Tibial nerve (tissue), 4 donors: ENCODE measurements at regions not wholly inside any gene's neighbourhood (a gene's known extent, or its start where the extent isn't known, plus 50 kb on each side); places are given as distances from the start of the nearest gene placed in this dataset.

Source experiments
- DNase-seq, 2 donors: peaks; one replicate each; pipeline ENCODE4 v3.0.0-alpha.2; 2019; ENCODE audit warnings: low spot score in 2 of 2
- H3K27ac ChIP-seq, 4 donors: fragments of 200-600 bp; sonication (generic) in 3 of 4; one replicate each; pipeline ENCODE4 v1.5.1; 2017 to 2019; ENCODE audit warnings: mild to moderate bottlenecking in 1 of 4
- H3K27me3 ChIP-seq, 2 donors: fragments of 200-600 bp; sonication (generic) in 1 of 2; one replicate each; pipeline versions ENCODE4 v1.5.1 to v1.6.0; 2017 to 2019
- H3K36me3 ChIP-seq, 3 donors: fragments of 200-600 bp; sonication (generic); one replicate each; pipeline ENCODE4 v1.5.1; 2018 to 2019
- H3K4me1 ChIP-seq, 4 donors: fragments of 200-600 bp; sonication (generic) in 3 of 4; one replicate each; pipeline ENCODE4 v1.5.1; 2017 to 2019
- H3K4me3 ChIP-seq, 4 donors: fragments of 200-600 bp; sonication (generic) in 3 of 4; one replicate each; pipeline ENCODE4 v1.5.1; 2017 to 2019; ENCODE audit warnings: mild to moderate bottlenecking in 1 of 4, moderate library complexity in 1 of 4
- H3K9me3 ChIP-seq, 4 donors: fragments of 200-600 bp; sonication (generic) in 3 of 4; one replicate each; pipeline ENCODE4 v1.5.1; 2017 to 2019
- CTCF ChIP-seq, 5 experiments: fragments of 200-600 bp in 3 of 5; fragments of 450-650 bp in 2 of 5; sonication (generic) in 3 of 5; IDR thresholded peaks; one replicate each; pipeline ENCODE4 v1.5.1; 2016 to 2019; ENCODE audit warnings: antibody characterized with exemption in 5 of 5, mild to moderate bottlenecking in 3 of 5, moderate library complexity in 2 of 5
- EP300 ChIP-seq, 2 donors: sonication (generic); formaldehyde crosslinking; IDR thresholded peaks; one replicate each; pipeline ENCODE4 v1.6.1; 2017; ENCODE audit warnings: antibody characterized with exemption in 2 of 2, mild to moderate bottlenecking in 1 of 2
- POLR2A ChIP-seq, 2 donors: fragments of 450-650 bp; IDR thresholded peaks; one replicate each; pipeline ENCODE4 v1.6.1; 2017; ENCODE audit warnings: antibody characterized with exemption in 2 of 2, mild to moderate bottlenecking in 2 of 2, moderate library complexity in 2 of 2
- WGBS, 2 donors: methylation state at CpG; one replicate each; pipeline ENCODE4 v1.1.5; 2018; 5-methylcytosine and 5-hydroxymethylcytosine counted together

- 68 to 72% methylated on average over 5 of the region's 5 CpGs for WGBS, 2 donors
- no peak for TF ChIP-seq POLR2A (IDR thresholded peaks at IDR 0.05)
- TF ChIP-seq CTCF (IDR thresholded peaks at IDR 0.05), result no peak
- TF ChIP-seq EP300 (IDR thresholded peaks at IDR 0.05), result no peak
- no peaks in the 10 kb centered on the region for H3K9me3 ChIP-seq
- H3K4me1 ChIP-seq, result no peaks in the 10 kb centered on the region
- no peak overlapping the region for H3K27ac ChIP-seq
- no peak for DNase-seq
- H3K27me3 ChIP-seq, result no peaks in the 10 kb centered on the region
- H3K4me3 ChIP-seq, result no peak overlapping the region
- H3K36me3 ChIP-seq, result no peaks in the 10 kb centered on the region
These were observed 417.9 kb upstream of the C9orf72 start for GRCh38 chr9:27991221-27991620.

GRCh38 chr9:28001096-28001495 is 427.8 kb upstream of the C9orf72 start:
- H3K36me3 ChIP-seq, result no peaks in the 10 kb centered on the region
- H3K4me1 ChIP-seq, result no peaks in the 10 kb centered on the region
- no peaks in the 10 kb centered on the region for H3K9me3 ChIP-seq
- H3K27me3 ChIP-seq, result no peaks in the 10 kb centered on the region
- no peak overlapping the region for H3K27ac ChIP-seq
- 21 to 38% methylated on average over 1 of the region's 1 CpG for WGBS, 2 donors
- DNase-seq, result no peak
- no peak overlapping the region for H3K4me3 ChIP-seq
- TF ChIP-seq EP300 (IDR thresholded peaks at IDR 0.05) (no peak), CTCF (IDR thresholded peaks at IDR 0.05) (no peak), POLR2A (IDR thresholded peaks at IDR 0.05) (no peak)

DNA sequence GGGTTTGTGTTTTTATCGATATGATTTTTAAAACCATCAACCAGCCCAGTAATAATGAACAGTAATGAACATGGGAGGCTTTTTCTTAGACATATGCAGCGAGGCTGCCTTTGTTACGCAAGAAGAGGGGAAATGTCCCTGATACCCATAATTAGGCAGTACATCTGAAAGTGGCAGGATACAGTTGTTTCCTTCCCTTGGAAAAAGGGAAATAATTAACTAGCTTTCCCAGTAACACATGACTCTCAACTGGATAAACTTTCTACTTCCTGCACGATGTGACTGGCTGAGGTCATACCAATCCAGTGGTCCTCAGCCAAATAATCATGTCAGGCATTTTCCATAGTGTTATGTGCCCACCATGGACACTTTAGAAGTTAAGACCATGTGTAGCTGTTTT is 431.6 kb upstream of the C9orf72 start:
- no peak overlapping the region for H3K27ac ChIP-seq
- no peak for TF ChIP-seq CTCF (IDR thresholded peaks at IDR 0.05)
- TF ChIP-seq EP300 (IDR thresholded peaks at IDR 0.05), result peak in 1 of 2 donors; percentile 62
- WGBS, 2 donors, result 69 to 80% methylated on average over 4 of the region's 4 CpGs

GRCh38 chr9:28005779-28006178 is 432.5 kb upstream of the C9orf72 start:
- no peaks in the 10 kb centered on the region for H3K27me3 ChIP-seq

More for the DNA sequence above, 431.6 kb upstream of the C9orf72 start:
- Histone ChIP-seq H3K27me3 (no peaks in the 10 kb centered on the region), H3K4me1 (no peaks in the 10 kb centered on the region), H3K9me3 (no peaks in the 10 kb centered on the region), H3K36me3 (no peaks in the 10 kb centered on the region), H3K4me3 (no peak overlapping the region)
- no peak for DNase-seq

More at GRCh38 chr9:28005779-28006178, 432.5 kb upstream of the C9orf72 start:
- DNase-seq, result no peak
- Histone ChIP-seq H3K4me3 (no peak overlapping the region), H3K4me1 (no peaks in the 10 kb centered on the region), H3K9me3 (no peaks in the 10 kb centered on the region), H3K27ac (no peak overlapping the region), H3K36me3 (no peaks in the 10 kb centered on the region)
- TF ChIP-seq CTCF (IDR thresholded peaks at IDR 0.05), result no peak
- no peak for TF ChIP-seq POLR2A (IDR thresholded peaks at IDR 0.05)
- no peak for TF ChIP-seq EP300 (IDR thresholded peaks at IDR 0.05)
- whole genome bisulfite sequencing, 2 donors, result 87 to 94% methylated on average over 1 of the region's 1 CpG
